ENCODE measurements at regions not wholly inside any gene's neighbourhood (a gene's known extent, or its start where the extent isn't known, plus 50 kb on each side); places are given as distances from the start of the nearest gene placed in this dataset.

- H3K27ac ChIP-seq = no peak overlapping the region
- POLR2A ChIA-PET = no interaction called here
- CTCF ChIA-PET = no interaction called here
- ATAC-seq (no peak), DNase-seq (ENCODE audit: low read depth in 1 of 2, low spot score in 1 of 2) (no peak), FAIRE-seq (no peak)
- H3K4me3 ChIP-seq = no peak overlapping the region
- WGBS (ENCODE audit: missing lambda C conversion rate) = 44% methylated on average over 3 of the region's 3 CpGs
- no peak overlapping the region for H3K4me2 ChIP-seq
- H3K9me3 ChIP-seq = no peaks in the 10 kb centered on the region
- TF ChIP-seq MAZ (IDR thresholded peaks at IDR 0.05; ENCODE audit: borderline replicate concordance, low read depth, low read length) (no peak), TP53 (CRISPR knock-in tag; IDR thresholded peaks at IDR 0.05) (no peak), FOSB (CRISPR knock-in tag; IDR thresholded peaks at IDR 0.05) (no peak), CEBPB (IDR thresholded peaks at IDR 0.05) (no peak), CTCF (IDR thresholded peaks at IDR 0.05) (no peak), E2F6 (IDR thresholded peaks at IDR 0.05; ENCODE audit: borderline replicate concordance, low read depth) (no peak), MAX (IDR thresholded peaks at IDR 0.05) (no peak), NPAS2 (CRISPR knock-in tag; IDR thresholded peaks at IDR 0.05; ENCODE audit: borderline replicate concordance) (no peak), RARB (CRISPR knock-in tag; IDR thresholded peaks at IDR 0.05) (no peak), CBX2 (IDR thresholded peaks at IDR 0.05; ENCODE audit: borderline replicate concordance, low read depth) (no peak), PHF8 (IDR thresholded peaks at IDR 0.05; ENCODE audit: borderline replicate concordance, low read depth) (no peak), HDAC2 (IDR thresholded peaks at IDR 0.05) (no peak), ATOH8 (CRISPR knock-in tag; IDR thresholded peaks at IDR 0.05; ENCODE audit: low read depth) (no peak), REST (IDR thresholded peaks at IDR 0.05) (no peak), KDM1A (IDR thresholded peaks at IDR 0.05; ENCODE audit: low read depth) (no peak), ZNF302 (CRISPR knock-in tag; IDR thresholded peaks at IDR 0.05) (no peak), RFX5 (IDR thresholded peaks at IDR 0.05) (no peak), GATA3 (IDR thresholded peaks at IDR 0.05; ENCODE audit: borderline replicate concordance) (no peak), EP300 (IDR thresholded peaks at IDR 0.05) (no peak), POLR2AphosphoS2 (conservative IDR thresholded peaks at IDR 0.05; ENCODE audit: low read length) (no peak)
- no peaks in the 10 kb centered on the region for H3K4me1 ChIP-seq
Observed at GRCh38 chr1:187563191-187563590, 734.4 kb downstream of the PLA2G4A start.

- Histone ChIP-seq H3K4me2 (no peak overlapping the region), H3K4me3 (no peak overlapping the region), H3K27ac (no peak overlapping the region), H3K9me3 (no peaks in the 10 kb centered on the region), H3K4me1 (no peaks in the 10 kb centered on the region)
- no peak for TF ChIP-seq RAD21 (conservative IDR thresholded peaks at IDR 0.05 in 1 of 2, IDR thresholded peaks at IDR 0.05 in 1 of 2)
- no peak for TF ChIP-seq KDM5A (IDR thresholded peaks at IDR 0.05)
- no peak for TF ChIP-seq NR3C1 (IDR thresholded peaks at IDR 0.05)
- no peak for TF ChIP-seq MYC (IDR thresholded peaks at IDR 0.05; ENCODE audit: borderline replicate concordance, low read length)
- no peak for TF ChIP-seq PBX3 (IDR thresholded peaks at IDR 0.05)
- TF ChIP-seq ZSCAN20 (CRISPR knock-in tag; IDR thresholded peaks at IDR 0.05) = no peak
- TF ChIP-seq FOSB (CRISPR knock-in tag; IDR thresholded peaks at IDR 0.05) = no peak
- no peak for TF ChIP-seq BCL3 (IDR thresholded peaks at IDR 0.05)
- no peak for TF ChIP-seq FOXS1 (CRISPR knock-in tag; IDR thresholded peaks at IDR 0.05)
- TF ChIP-seq TP53 (CRISPR knock-in tag; IDR thresholded peaks at IDR 0.05) = no peak
- TF ChIP-seq ZNF302 (CRISPR knock-in tag; IDR thresholded peaks at IDR 0.05) = no peak
- no peak for TF ChIP-seq CHD4 (IDR thresholded peaks at IDR 0.05; ENCODE audit: borderline replicate concordance)
- DNase-seq (ENCODE audit: low read depth in 1 of 2, low spot score in 1 of 2) (no peak), ATAC-seq (no peak), FAIRE-seq (no peak)
- 66% methylated on average over 1 of the region's 1 CpG for WGBS (ENCODE audit: missing lambda C conversion rate)
- CTCF ChIA-PET = no interaction called here
- POLR2A ChIA-PET = no interaction called here
Observed at GRCh38 chr1:187566354-187566753, 737.6 kb downstream of the PLA2G4A start.

All from A549 (cell line).